Immature natural killer cell (primary cell): ENCODE measurements at regions not wholly inside any gene's neighbourhood (a gene's known extent, or its start where the extent isn't known, plus 50 kb on each side); places are given as distances from the start of the nearest gene placed in this dataset.
A peak's percentile ranks its signal among the peaks of the same experiment; 100 is the strongest.

ENCODE experiments used
- DNase-seq, 3 donors: peaks; one replicate each; pipeline ENCODE4 v3.0.0; 2022; ENCODE audit warnings: mixed read lengths in 1 of 3
- H3K27ac Mint-ChIP-seq, 6 donors: one replicate each; pipeline ENCODE4 v1.8.0; 2020; ENCODE audit warnings: mixed read lengths in 6 of 6, mild to moderate bottlenecking in 5 of 6, inconsistent platforms in 4 of 6, moderate library complexity in 3 of 6
- H3K27me3 Mint-ChIP-seq, 3 donors: one replicate each; pipeline ENCODE4 v1.8.0; 2020 to 2021; ENCODE audit warnings: low read depth in 3 of 3, mild to moderate bottlenecking in 3 of 3, mixed read lengths in 3 of 3, moderate library complexity in 3 of 3, inconsistent platforms in 1 of 3
- H3K36me3 Mint-ChIP-seq, 3 donors: one replicate each; pipeline ENCODE4 v1.8.0; 2020; ENCODE audit warnings: mixed read lengths in 3 of 3, inconsistent platforms in 2 of 3, mild to moderate bottlenecking in 2 of 3
- H3K4me1 Mint-ChIP-seq, 2 donors: one replicate each; pipeline ENCODE4 v1.8.0; 2020; ENCODE audit warnings: inconsistent platforms in 2 of 2, mild to moderate bottlenecking in 2 of 2, mixed read lengths in 2 of 2, moderate library complexity in 1 of 2
- H3K4me3 Mint-ChIP-seq, 5 donors: one replicate each; pipeline ENCODE4 v1.8.0; 2020; ENCODE audit warnings: mild to moderate bottlenecking in 5 of 5, mixed read lengths in 5 of 5, inconsistent platforms in 3 of 5, moderate library complexity in 3 of 5
- H3K9me3 Mint-ChIP-seq, 6 donors: one replicate each; pipeline ENCODE4 v1.8.0; 2020; ENCODE audit warnings: mild to moderate bottlenecking in 6 of 6, mixed read lengths in 6 of 6, inconsistent platforms in 4 of 6, moderate library complexity in 3 of 6

GRCh38 chr16:85458968-85459367 lies 154.2 kb upstream of the GSE1 start:
- Mint-ChIP-seq H3K27me3 (peaks cover 6 to 12% (median 9%) of the 10 kb centered on the region in 3 donors), H3K4me1 (peaks cover 3 to 6% of the 10 kb centered on the region in 2 donors), H3K9me3 (no peaks in the 10 kb centered on the region), H3K4me3 (no peak overlapping the region), H3K27ac (no peak overlapping the region), H3K36me3 (no peaks in the 10 kb centered on the region)
- no peak for DNase-seq

- no peak for DNase-seq
- Mint-ChIP-seq H3K4me1 (peaks cover 3 to 6% of the 10 kb centered on the region in 2 donors), H3K27me3 (peaks cover 7 to 12% (median 10%) of the 10 kb centered on the region in 3 donors)
These were observed 153.4 kb upstream of the GSE1 start for GRCh38 chr16:85459529-85460251.

GRCh38 chr16:85460252-85461021 lies 152.7 kb upstream of the GSE1 start:
- Mint-ChIP-seq H3K27ac (no peak overlapping the region), H3K9me3 (no peaks in the 10 kb centered on the region), H3K27me3 (peaks cover 5 to 13% (median 12%) of the 10 kb centered on the region in 3 donors), H3K36me3 (no peaks in the 10 kb centered on the region), H3K4me1 (peaks cover 3 to 6% of the 10 kb centered on the region in 2 donors), H3K4me3 (peak overlapping the region in 2 of 5 donors; percentile 35 to 54)
- no peak for DNase-seq

More at GRCh38 chr16:85459529-85460251, 153.4 kb upstream of the GSE1 start:
- Mint-ChIP-seq H3K4me3 (no peak overlapping the region), H3K9me3 (no peaks in the 10 kb centered on the region), H3K27ac (no peak overlapping the region), H3K36me3 (no peaks in the 10 kb centered on the region)

- Mint-ChIP-seq H3K4me3 (peak overlapping the region in 1 of 5 donors; percentile 35), H3K36me3 (no peaks in the 10 kb centered on the region), H3K4me1 (peaks cover 3 to 6% of the 10 kb centered on the region in 2 donors), H3K27ac (no peak overlapping the region), H3K9me3 (no peaks in the 10 kb centered on the region), H3K27me3 (peaks cover 7 to 13% (median 12%) of the 10 kb centered on the region in 3 donors)
- DNase-seq: no peak
These were observed 151.9 kb upstream of the GSE1 start for GRCh38 chr16:85461022-85461813.

- Mint-ChIP-seq H3K9me3 (no peaks in the 10 kb centered on the region), H3K36me3 (no peaks in the 10 kb centered on the region), H3K4me3 (peak overlapping the region; percentile 68 to 84 (median 77)), H3K27ac (peak overlapping the region in 1 of 6 donors; percentile 25), H3K27me3 (peaks cover 7 to 13% (median 12%) of the 10 kb centered on the region in 3 donors), H3K4me1 (peaks cover 3 to 6% of the 10 kb centered on the region in 2 donors)
- peak in 1 of 3 donors; percentile 13 for DNase-seq
These were observed 151.1 kb upstream of the GSE1 start for GRCh38 chr16:85461814-85462713.

GRCh38 chr16:85462714-85463611 lies 150.2 kb upstream of the GSE1 start:
- H3K27ac Mint-ChIP-seq: no peak overlapping the region
- H3K9me3 Mint-ChIP-seq: no peaks in the 10 kb centered on the region
- DNase-seq: no peak
- peaks cover 3 to 6% of the 10 kb centered on the region in 2 donors for H3K4me1 Mint-ChIP-seq
- H3K4me3 Mint-ChIP-seq: no peak overlapping the region
- peaks cover 7 to 15% (median 13%) of the 10 kb centered on the region in 3 donors for H3K27me3 Mint-ChIP-seq
- no peaks in the 10 kb centered on the region for H3K36me3 Mint-ChIP-seq

GRCh38 chr16:85463672-85464382 lies 149.3 kb upstream of the GSE1 start:
- Mint-ChIP-seq H3K9me3 (no peaks in the 10 kb centered on the region), H3K36me3 (no peaks in the 10 kb centered on the region), H3K27me3 (peaks cover 7 to 15% (median 13%) of the 10 kb centered on the region in 3 donors), H3K4me3 (peak overlapping the region in 1 of 5 donors; percentile 15), H3K27ac (no peak overlapping the region), H3K4me1 (peaks cover 3 to 6% of the 10 kb centered on the region in 2 donors)
- DNase-seq: no peak

GRCh38 chr16:85464383-85465305 lies 148.5 kb upstream of the GSE1 start:
- Mint-ChIP-seq H3K36me3 (no peaks in the 10 kb centered on the region), H3K4me1 (peaks cover 3 to 6% of the 10 kb centered on the region in 2 donors), H3K27me3 (peaks cover 7 to 13% (median 13%) of the 10 kb centered on the region in 3 donors), H3K27ac (no peak overlapping the region), H3K4me3 (peak overlapping the region in 1 of 5 donors; percentile 15), H3K9me3 (no peaks in the 10 kb centered on the region)
- no peak for DNase-seq

- H3K27ac Mint-ChIP-seq: no peak overlapping the region
- H3K36me3 Mint-ChIP-seq: no peaks in the 10 kb centered on the region
- H3K4me3 Mint-ChIP-seq: no peak overlapping the region
- H3K9me3 Mint-ChIP-seq: no peaks in the 10 kb centered on the region
- peaks cover 5 to 17% (median 11%) of the 10 kb centered on the region in 3 donors for H3K27me3 Mint-ChIP-seq
- H3K4me1 Mint-ChIP-seq: peaks cover 3 to 6% of the 10 kb centered on the region in 2 donors
- DNase-seq: no peak
These were observed 147.5 kb upstream of the GSE1 start for GRCh38 chr16:85465328-85466303.

- no peak overlapping the region for H3K27ac Mint-ChIP-seq
- no peaks in the 10 kb centered on the region for H3K9me3 Mint-ChIP-seq
- H3K4me1 Mint-ChIP-seq: peaks cover 3 to 6% of the 10 kb centered on the region in 2 donors
- peaks cover 3 to 14% (median 11%) of the 10 kb centered on the region in 3 donors for H3K27me3 Mint-ChIP-seq
- no peak for DNase-seq
- H3K36me3 Mint-ChIP-seq: no peaks in the 10 kb centered on the region
- H3K4me3 Mint-ChIP-seq: no peak overlapping the region
These were observed 146.8 kb upstream of the GSE1 start for GRCh38 chr16:85466304-85466700.
